Effector memory CD8-positive, alpha-beta T cell (primary cell): ENCODE measurements at regions not wholly inside any gene's neighbourhood (a gene's known extent, or its start where the extent isn't known, plus 50 kb on each side); places are given as distances from the start of the nearest gene placed in this dataset.

Experiments used
- ATAC-seq: fragments of 150-1000 bp; cut with Tn5 transposase; replicated peaks from 2 replicates; pipeline ENCODE4 v1.10.0; 2021; ENCODE audit warnings: mild to moderate bottlenecking, moderate library complexity
- DNase-seq, 3 experiments: peaks; one replicate each; pipeline ENCODE4 v3.0.0; 2021
- H3K27ac Mint-ChIP-seq, 2 donors: one replicate each; pipeline ENCODE4 v1.8.0; 2022; ENCODE audit warnings: mild to moderate bottlenecking in 2 of 2, mixed read lengths in 2 of 2, moderate library complexity in 2 of 2
- H3K27me3 Mint-ChIP-seq, 2 donors: one replicate each; pipeline ENCODE4 v1.8.0; 2022; ENCODE audit warnings: mixed read lengths in 2 of 2
- H3K36me3 Mint-ChIP-seq: one replicate; pipeline ENCODE4 v1.8.0; 2022; ENCODE audit warnings: mild to moderate bottlenecking, moderate library complexity, mixed read lengths; ENCODE audit not compliant: insufficient read depth
- H3K4me1 Mint-ChIP-seq, 2 donors: one replicate each; pipeline ENCODE4 v1.8.0; 2022; ENCODE audit warnings: low read depth in 2 of 2, mixed read lengths in 2 of 2
- H3K4me3 Mint-ChIP-seq, 2 donors: one replicate each; pipeline ENCODE4 v1.8.0; 2022; ENCODE audit warnings: mild to moderate bottlenecking in 2 of 2, mixed read lengths in 2 of 2, moderate library complexity in 2 of 2
- H3K9me3 Mint-ChIP-seq, 2 donors: one replicate each; pipeline ENCODE4 v1.8.0; 2022; ENCODE audit warnings: mixed read lengths in 2 of 2

GRCh38 chr11:25970726-25971508 is 361.0 kb upstream of the ANO3 start:
- no peaks in the 10 kb centered on the region for H3K4me1 Mint-ChIP-seq

GRCh38 chr11:25980091-25980490 is 351.8 kb upstream of the ANO3 start:
- Mint-ChIP-seq H3K9me3 (peaks cover 4 to 25% of the 10 kb centered on the region in 2 donors), H3K4me1 (no peaks in the 10 kb centered on the region), H3K4me3 (no peak overlapping the region), H3K27ac (no peak overlapping the region), H3K36me3 (no peaks in the 10 kb centered on the region), H3K27me3 (no peaks in the 10 kb centered on the region)
- DNase-seq (no peak), ATAC-seq (no peak)

More at GRCh38 chr11:25970726-25971508, 361.0 kb upstream of the ANO3 start:
- DNase-seq: no peak
- no peak overlapping the region for H3K27ac Mint-ChIP-seq
- ATAC-seq: no peak
- peaks cover 3% of the 10 kb centered on the region for H3K36me3 Mint-ChIP-seq
- no peak overlapping the region for H3K4me3 Mint-ChIP-seq
- H3K9me3 Mint-ChIP-seq: peaks cover 7 to 10% of the 10 kb centered on the region in 2 donors
- no peaks in the 10 kb centered on the region for H3K27me3 Mint-ChIP-seq

GRCh38 chr11:25981998-25982397 is 349.9 kb upstream of the ANO3 start:
- DNase-seq (no peak), ATAC-seq (no peak)
- peaks cover 4 to 23% of the 10 kb centered on the region in 2 donors for H3K9me3 Mint-ChIP-seq
- no peak overlapping the region for H3K27ac Mint-ChIP-seq
- H3K4me3 Mint-ChIP-seq: no peak overlapping the region
- H3K36me3 Mint-ChIP-seq: no peaks in the 10 kb centered on the region
- H3K27me3 Mint-ChIP-seq: no peaks in the 10 kb centered on the region
- H3K4me1 Mint-ChIP-seq: no peaks in the 10 kb centered on the region

GRCh38 chr11:25983280-25983679 is 348.6 kb upstream of the ANO3 start:
- Mint-ChIP-seq H3K27ac (no peak overlapping the region), H3K4me1 (no peaks in the 10 kb centered on the region), H3K27me3 (no peaks in the 10 kb centered on the region), H3K4me3 (no peak overlapping the region), H3K36me3 (no peaks in the 10 kb centered on the region), H3K9me3 (peaks cover 4 to 15% of the 10 kb centered on the region in 2 donors)
- ATAC-seq: no peak
- DNase-seq: no peak

GRCh38 chr11:25988178-25988577 is 343.8 kb upstream of the ANO3 start:
- DNase-seq: no peak
- Mint-ChIP-seq H3K9me3 (peaks cover 8 to 9% of the 10 kb centered on the region in 2 donors), H3K4me1 (no peaks in the 10 kb centered on the region), H3K36me3 (no peaks in the 10 kb centered on the region), H3K27me3 (no peaks in the 10 kb centered on the region), H3K4me3 (no peak overlapping the region), H3K27ac (no peak overlapping the region)
- ATAC-seq: no peak

- Mint-ChIP-seq H3K4me3 (no peak overlapping the region), H3K9me3 (peaks cover 6 to 9% of the 10 kb centered on the region in 2 donors), H3K36me3 (no peaks in the 10 kb centered on the region), H3K27me3 (no peaks in the 10 kb centered on the region), H3K27ac (no peak overlapping the region), H3K4me1 (no peaks in the 10 kb centered on the region)
- ATAC-seq (no peak), DNase-seq (no peak)
Measured at GRCh38 chr11:25990406-25990805, 341.5 kb upstream of the ANO3 start.

GRCh38 chr11:25991476-25991875 is 340.5 kb upstream of the ANO3 start:
- H3K4me1 Mint-ChIP-seq: no peaks in the 10 kb centered on the region
- no peak for DNase-seq
- H3K27ac Mint-ChIP-seq: no peak overlapping the region
- no peaks in the 10 kb centered on the region for H3K27me3 Mint-ChIP-seq
- H3K9me3 Mint-ChIP-seq: peaks cover 6 to 9% of the 10 kb centered on the region in 2 donors
- no peaks in the 10 kb centered on the region for H3K36me3 Mint-ChIP-seq
- H3K4me3 Mint-ChIP-seq: no peak overlapping the region
- ATAC-seq: no peak

- peaks cover 6 to 9% of the 10 kb centered on the region in 2 donors for H3K9me3 Mint-ChIP-seq
- no peaks in the 10 kb centered on the region for H3K36me3 Mint-ChIP-seq
- H3K4me3 Mint-ChIP-seq: no peak overlapping the region
- H3K27me3 Mint-ChIP-seq: no peaks in the 10 kb centered on the region
- no peak overlapping the region for H3K27ac Mint-ChIP-seq
- ATAC-seq (no peak), DNase-seq (no peak)
- H3K4me1 Mint-ChIP-seq: no peaks in the 10 kb centered on the region
Measured at GRCh38 chr11:25992294-25992693, 339.6 kb upstream of the ANO3 start.

- Mint-ChIP-seq H3K4me1 (no peaks in the 10 kb centered on the region), H3K27me3 (no peaks in the 10 kb centered on the region), H3K36me3 (no peaks in the 10 kb centered on the region), H3K9me3 (peaks cover 6 to 9% of the 10 kb centered on the region in 2 donors), H3K27ac (no peak overlapping the region), H3K4me3 (no peak overlapping the region)
- DNase-seq (no peak), ATAC-seq (no peak)
Measured at GRCh38 chr11:25993016-25993415, 338.9 kb upstream of the ANO3 start.

- Mint-ChIP-seq H3K4me1 (no peaks in the 10 kb centered on the region), H3K4me3 (no peak overlapping the region), H3K27me3 (no peaks in the 10 kb centered on the region), H3K9me3 (peaks cover 8% of the 10 kb centered on the region in 2 donors), H3K36me3 (no peaks in the 10 kb centered on the region), H3K27ac (no peak overlapping the region)
- no peak for ATAC-seq
- DNase-seq: no peak
Measured at GRCh38 chr11:26011474-26011873, 320.5 kb upstream of the ANO3 start.

GRCh38 chr11:26014456-26015115 is 317.3 kb upstream of the ANO3 start:
- ATAC-seq: no peak
- no peaks in the 10 kb centered on the region for H3K4me1 Mint-ChIP-seq
- H3K27ac Mint-ChIP-seq: no peak overlapping the region
- no peaks in the 10 kb centered on the region for H3K27me3 Mint-ChIP-seq
- no peaks in the 10 kb centered on the region for H3K36me3 Mint-ChIP-seq
- DNase-seq: no peak
- H3K9me3 Mint-ChIP-seq: peaks cover 8 to 9% of the 10 kb centered on the region in 2 donors
- no peak overlapping the region for H3K4me3 Mint-ChIP-seq

- Mint-ChIP-seq H3K4me3 (no peak overlapping the region), H3K4me1 (no peaks in the 10 kb centered on the region), H3K27ac (no peak overlapping the region)
Measured at GRCh38 chr11:26017322-26017860, 314.5 kb upstream of the ANO3 start.

GRCh38 chr11:26017903-26018302 is 314.0 kb upstream of the ANO3 start:
- H3K36me3 Mint-ChIP-seq: no peaks in the 10 kb centered on the region
- ATAC-seq (no peak), DNase-seq (no peak)
- H3K4me1 Mint-ChIP-seq: no peaks in the 10 kb centered on the region
- peaks cover 8 to 9% of the 10 kb centered on the region in 2 donors for H3K9me3 Mint-ChIP-seq
- no peaks in the 10 kb centered on the region for H3K27me3 Mint-ChIP-seq
- no peak overlapping the region for H3K27ac Mint-ChIP-seq
- H3K4me3 Mint-ChIP-seq: no peak overlapping the region

More at GRCh38 chr11:26017322-26017860, 314.5 kb upstream of the ANO3 start:
- H3K9me3 Mint-ChIP-seq: peaks cover 8 to 9% of the 10 kb centered on the region in 2 donors
- H3K36me3 Mint-ChIP-seq: no peaks in the 10 kb centered on the region
- ATAC-seq: no peak
- DNase-seq: no peak
- no peaks in the 10 kb centered on the region for H3K27me3 Mint-ChIP-seq

- no peaks in the 10 kb centered on the region for H3K27me3 Mint-ChIP-seq
- no peak for DNase-seq
- no peak overlapping the region for H3K27ac Mint-ChIP-seq
- peaks cover 8% of the 10 kb centered on the region in 2 donors for H3K9me3 Mint-ChIP-seq
- ATAC-seq: no peak
- no peak overlapping the region for H3K4me3 Mint-ChIP-seq
- H3K36me3 Mint-ChIP-seq: no peaks in the 10 kb centered on the region
- H3K4me1 Mint-ChIP-seq: no peaks in the 10 kb centered on the region
Measured at GRCh38 chr11:26018336-26018735, 313.6 kb upstream of the ANO3 start.
